ENCODE measurements at regions not wholly inside any gene's neighbourhood (a gene's known extent, or its start where the extent isn't known, plus 50 kb on each side); places are given as distances from the start of the nearest gene placed in this dataset.

DNA sequence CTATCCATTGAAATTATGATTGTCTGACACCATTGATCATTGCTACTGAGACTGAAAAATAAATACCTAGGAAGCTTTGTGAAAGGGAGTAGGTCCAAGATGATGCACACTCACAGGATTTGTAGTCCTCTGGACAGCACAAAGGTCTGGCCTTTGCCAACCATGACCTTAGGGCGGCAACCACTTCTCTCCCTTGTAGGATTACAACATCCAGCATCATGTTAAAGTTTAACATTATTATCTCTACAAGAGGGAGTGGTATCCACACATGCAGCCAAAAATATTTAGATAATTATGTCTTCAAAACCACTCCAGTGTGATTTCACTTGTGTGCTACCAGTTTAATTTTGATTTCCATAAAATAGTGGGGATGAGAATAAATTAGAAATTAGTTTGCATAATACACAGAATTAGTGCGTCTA is 51.1 kb upstream of the NHSL1 start:
- Mint-ChIP-seq H3K9me3 (no peaks in the 10 kb centered on the region), H3K27ac (no peak overlapping the region), H3K4me1 (peaks cover 6% of the 10 kb centered on the region), H3K36me3 (no peaks in the 10 kb centered on the region), H3K4me3 (no peak overlapping the region), H3K27me3 (peaks cover 13% of the 10 kb centered on the region)
- DNase-seq, result no peak

GRCh38 chr6:138554146-138554545 is 54.9 kb upstream of the NHSL1 start:
- Mint-ChIP-seq H3K4me1 (peaks cover 2% of the 10 kb centered on the region), H3K36me3 (no peaks in the 10 kb centered on the region), H3K9me3 (no peaks in the 10 kb centered on the region), H3K4me3 (no peak overlapping the region), H3K27ac (no peak overlapping the region), H3K27me3 (no peaks in the 10 kb centered on the region)
- DNase-seq, result no peak

DNA sequence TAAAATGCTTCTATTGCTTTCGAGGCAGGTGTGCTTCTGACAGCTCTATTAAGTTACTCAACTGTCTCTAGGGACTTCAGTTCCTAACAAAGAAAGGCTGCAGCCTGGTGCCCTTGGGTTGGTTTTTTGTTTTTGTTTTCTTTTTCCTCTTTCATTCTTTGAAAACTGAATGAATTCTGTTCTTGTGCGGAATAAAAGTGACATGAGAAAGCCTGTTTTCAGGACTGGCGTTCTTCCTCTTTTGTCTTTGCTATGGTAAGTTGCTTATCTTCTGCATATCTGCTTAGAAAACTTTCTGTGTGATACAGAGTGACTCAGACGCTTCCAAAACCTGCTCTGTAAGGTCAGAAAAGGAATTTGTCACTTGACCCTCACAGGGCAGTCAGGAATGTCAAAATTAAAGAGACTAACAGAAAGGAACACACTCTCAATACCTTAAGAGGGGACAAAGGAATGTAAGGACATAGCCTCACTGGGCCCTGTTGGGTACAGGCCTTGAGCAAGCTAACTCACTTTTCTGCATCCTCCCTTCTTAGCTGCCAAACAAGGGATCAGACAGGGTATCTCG is 56.2 kb upstream of the NHSL1 start:
- Mint-ChIP-seq H3K9me3 (no peaks in the 10 kb centered on the region), H3K36me3 (no peaks in the 10 kb centered on the region), H3K27me3 (peaks cover 5% of the 10 kb centered on the region), H3K27ac (no peak overlapping the region), H3K4me1 (peaks cover 2% of the 10 kb centered on the region), H3K4me3 (no peak overlapping the region)
- DNase-seq, result no peak

DNA sequence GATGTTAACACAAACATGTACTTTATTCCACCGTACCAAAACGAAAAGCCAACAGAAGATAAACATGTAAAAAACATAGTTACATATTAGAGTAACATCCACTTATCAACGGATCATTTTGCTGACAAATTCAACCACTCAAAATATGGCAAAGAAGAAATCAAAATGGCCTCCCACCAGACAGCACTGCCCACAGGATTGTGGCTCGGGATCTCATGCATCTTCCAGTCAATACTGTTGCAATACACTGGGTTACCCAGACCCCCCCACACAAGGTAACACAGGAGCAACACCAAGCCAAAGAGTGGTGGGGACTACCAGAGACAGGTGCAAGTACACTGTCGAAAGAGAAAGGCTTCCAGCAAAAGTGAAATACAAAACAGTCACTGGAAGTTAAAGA is 57.9 kb upstream of the NHSL1 start:
- no peaks in the 10 kb centered on the region for H3K9me3 Mint-ChIP-seq
- H3K36me3 Mint-ChIP-seq, result no peaks in the 10 kb centered on the region
- peaks cover 14% of the 10 kb centered on the region for H3K27me3 Mint-ChIP-seq
- H3K4me1 Mint-ChIP-seq, result peaks cover 2% of the 10 kb centered on the region
- no peak overlapping the region for H3K27ac Mint-ChIP-seq
- no peak overlapping the region for H3K4me3 Mint-ChIP-seq
- no peak for DNase-seq

- H3K9me3 Mint-ChIP-seq, result no peaks in the 10 kb centered on the region
- H3K27me3 Mint-ChIP-seq, result peaks cover 17% of the 10 kb centered on the region
- no peaks in the 10 kb centered on the region for H3K36me3 Mint-ChIP-seq
- H3K4me3 Mint-ChIP-seq, result no peak overlapping the region
- no peak for DNase-seq
- H3K27ac Mint-ChIP-seq, result no peak overlapping the region
- peaks cover 2% of the 10 kb centered on the region for H3K4me1 Mint-ChIP-seq
Measured at GRCh38 chr6:138559143-138559542, 59.8 kb upstream of the NHSL1 start.

DNA sequence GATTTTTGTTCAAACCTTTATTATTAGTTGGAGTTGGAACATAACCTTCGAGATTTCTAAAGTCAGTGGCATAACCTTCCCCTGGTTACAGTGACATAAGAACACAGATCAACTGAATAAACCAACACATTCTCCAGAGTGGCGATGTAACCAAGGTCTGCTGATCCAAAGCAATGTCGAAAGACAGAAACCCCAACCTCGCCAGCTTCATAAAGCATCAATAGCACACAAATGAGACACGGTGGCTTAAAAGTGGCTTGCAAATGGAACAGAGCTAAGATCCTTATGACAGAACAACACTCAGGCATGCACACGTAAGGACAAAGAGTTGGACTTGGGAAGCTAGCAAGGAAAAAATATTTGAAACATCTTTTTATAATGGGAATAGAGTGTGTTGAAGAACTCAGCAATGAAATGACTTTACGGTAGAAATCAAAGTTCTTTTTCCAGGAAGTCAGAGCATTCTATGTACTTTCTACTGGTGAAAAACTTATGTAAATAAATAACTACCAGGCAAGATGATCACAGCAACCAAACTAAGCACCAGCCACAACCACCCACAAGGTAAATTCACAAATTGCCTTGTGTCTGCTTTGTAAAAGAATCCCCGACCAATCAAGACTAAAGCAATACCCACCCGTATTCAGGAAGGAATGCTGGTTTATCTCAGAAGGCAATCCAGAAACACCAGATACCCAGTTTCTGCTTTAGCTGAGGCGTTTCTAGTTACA is 61.0 kb upstream of the NHSL1 start:
- Mint-ChIP-seq H3K4me1 (no peaks in the 10 kb centered on the region), H3K27ac (no peak overlapping the region), H3K9me3 (no peaks in the 10 kb centered on the region), H3K27me3 (peaks cover 20% of the 10 kb centered on the region), H3K36me3 (no peaks in the 10 kb centered on the region), H3K4me3 (no peak overlapping the region)
- DNase-seq, result no peak

DNA sequence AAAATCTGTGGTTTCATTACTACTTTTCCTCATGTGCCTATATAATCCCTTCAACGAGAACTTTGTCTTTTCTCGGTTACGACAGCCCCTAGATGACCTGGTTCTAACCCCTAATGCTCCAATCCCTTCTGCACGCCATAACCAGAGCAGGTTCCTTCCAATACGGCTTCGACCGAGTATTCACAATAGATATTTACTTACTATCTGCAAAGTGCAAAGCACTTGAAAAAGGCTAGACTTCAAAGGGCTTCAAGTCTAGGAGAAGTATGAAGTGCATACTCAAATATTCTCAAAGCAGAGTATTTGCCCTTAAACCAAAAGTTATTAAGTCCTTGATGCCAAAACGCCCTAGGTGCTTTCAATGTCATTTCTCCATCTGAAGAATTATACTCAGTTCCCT is 63.4 kb upstream of the NHSL1 start:
- H3K9me3 Mint-ChIP-seq, result no peaks in the 10 kb centered on the region
- H3K4me1 Mint-ChIP-seq, result no peaks in the 10 kb centered on the region
- H3K36me3 Mint-ChIP-seq, result no peaks in the 10 kb centered on the region
- H3K27ac Mint-ChIP-seq, result no peak overlapping the region
- DNase-seq, result no peak
- peaks cover 25% of the 10 kb centered on the region for H3K27me3 Mint-ChIP-seq
- no peak overlapping the region for H3K4me3 Mint-ChIP-seq

- Mint-ChIP-seq H3K9me3 (no peaks in the 10 kb centered on the region), H3K4me1 (no peaks in the 10 kb centered on the region), H3K27ac (no peak overlapping the region), H3K27me3 (peaks cover 30% of the 10 kb centered on the region), H3K4me3 (no peak overlapping the region), H3K36me3 (no peaks in the 10 kb centered on the region)
- no peak for DNase-seq
Measured at GRCh38 chr6:138563231-138563630, 63.9 kb upstream of the NHSL1 start.

DNA sequence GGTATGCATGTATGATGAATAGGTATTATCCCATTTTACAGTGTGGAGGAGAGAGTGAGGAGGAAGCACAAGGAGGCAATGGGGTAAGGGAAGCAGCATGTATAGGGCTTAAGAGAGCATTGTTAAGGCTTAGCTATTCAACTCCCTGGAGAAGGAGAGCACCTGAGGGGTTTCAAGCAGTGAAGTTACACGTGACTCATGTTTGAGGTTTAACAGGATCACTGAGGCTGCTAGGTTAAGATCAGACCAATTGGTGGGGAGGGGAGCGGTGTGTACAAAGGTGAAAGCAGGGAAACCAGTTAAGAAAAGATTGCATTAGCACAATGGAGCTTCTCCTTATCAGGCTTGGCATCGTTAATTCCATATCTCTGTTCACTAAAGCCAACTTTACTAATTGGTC is 64.4 kb upstream of the NHSL1 start:
- Mint-ChIP-seq H3K27me3 (peaks cover 32% of the 10 kb centered on the region), H3K36me3 (no peaks in the 10 kb centered on the region), H3K27ac (no peak overlapping the region)

DNA sequence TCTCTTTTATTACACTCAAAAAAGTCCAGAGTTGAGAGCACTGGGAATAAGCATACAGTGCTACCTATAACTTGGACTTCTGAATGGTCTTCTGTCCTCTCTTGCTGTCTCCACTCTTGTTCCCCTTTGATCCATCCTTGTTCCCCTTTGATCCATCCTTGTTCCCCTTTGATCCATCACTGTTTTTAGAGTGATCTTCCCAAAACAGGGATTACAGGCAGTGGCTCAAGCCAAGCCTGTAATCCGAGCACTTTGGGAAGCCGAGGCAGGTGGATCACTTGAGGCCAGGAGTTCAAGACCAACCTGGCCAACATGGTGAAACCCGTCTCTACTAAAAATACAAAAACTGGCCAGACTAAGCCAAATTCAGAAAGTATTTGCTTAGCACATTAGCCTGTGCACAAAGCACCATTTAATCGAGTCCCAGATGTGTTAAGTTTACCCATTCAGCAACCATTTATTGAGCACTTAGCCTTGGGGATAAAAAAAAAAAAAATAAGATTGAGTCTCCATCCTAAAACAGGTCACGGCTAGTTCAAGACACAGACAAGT is 65.0 kb upstream of the NHSL1 start:
- Mint-ChIP-seq H3K27me3 (peaks cover 32% of the 10 kb centered on the region), H3K27ac (no peak overlapping the region), H3K36me3 (no peaks in the 10 kb centered on the region), H3K4me1 (no peaks in the 10 kb centered on the region), H3K4me3 (no peak overlapping the region), H3K9me3 (no peaks in the 10 kb centered on the region)
- no peak for DNase-seq

More for the DNA sequence above, 64.4 kb upstream of the NHSL1 start:
- DNase-seq, result no peak
- Mint-ChIP-seq H3K9me3 (no peaks in the 10 kb centered on the region), H3K4me3 (no peak overlapping the region), H3K4me1 (no peaks in the 10 kb centered on the region)

- no peaks in the 10 kb centered on the region for H3K36me3 Mint-ChIP-seq
- no peak overlapping the region for H3K27ac Mint-ChIP-seq
- H3K4me3 Mint-ChIP-seq, result no peak overlapping the region
- no peaks in the 10 kb centered on the region for H3K9me3 Mint-ChIP-seq
- no peaks in the 10 kb centered on the region for H3K4me1 Mint-ChIP-seq
- DNase-seq, result no peak
- peaks cover 18% of the 10 kb centered on the region for H3K27me3 Mint-ChIP-seq
Measured at GRCh38 chr6:138567052-138567451, 67.8 kb upstream of the NHSL1 start.

GRCh38 chr6:138568997-138569396 is 69.7 kb upstream of the NHSL1 start:
- Mint-ChIP-seq H3K27me3 (peaks cover 15% of the 10 kb centered on the region), H3K9me3 (no peaks in the 10 kb centered on the region), H3K4me1 (no peaks in the 10 kb centered on the region), H3K4me3 (no peak overlapping the region), H3K36me3 (no peaks in the 10 kb centered on the region), H3K27ac (no peak overlapping the region)
- DNase-seq, result no peak

DNA sequence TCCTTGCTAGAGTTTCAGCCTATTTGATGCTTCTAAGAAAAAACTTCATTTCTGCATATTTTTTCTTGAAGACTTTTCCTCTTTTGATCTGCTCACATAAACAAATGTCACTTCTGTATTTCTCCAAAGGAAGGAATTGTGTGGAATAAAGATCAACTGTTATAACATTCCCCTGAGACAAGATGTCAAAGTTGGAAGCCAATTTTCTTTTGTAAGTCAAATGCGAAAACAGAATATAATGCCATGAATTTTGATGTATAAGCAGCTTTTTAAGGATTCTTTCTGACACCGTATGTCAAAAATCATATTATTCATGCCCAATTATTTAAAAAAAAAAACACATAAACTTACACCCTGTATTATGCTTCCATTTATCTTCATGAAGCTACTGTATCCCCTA is 70.3 kb upstream of the NHSL1 start:
- Mint-ChIP-seq H3K27ac (no peak overlapping the region), H3K36me3 (no peaks in the 10 kb centered on the region), H3K4me3 (no peak overlapping the region), H3K27me3 (peaks cover 13% of the 10 kb centered on the region), H3K4me1 (no peaks in the 10 kb centered on the region), H3K9me3 (no peaks in the 10 kb centered on the region)
- no peak for DNase-seq

DNA sequence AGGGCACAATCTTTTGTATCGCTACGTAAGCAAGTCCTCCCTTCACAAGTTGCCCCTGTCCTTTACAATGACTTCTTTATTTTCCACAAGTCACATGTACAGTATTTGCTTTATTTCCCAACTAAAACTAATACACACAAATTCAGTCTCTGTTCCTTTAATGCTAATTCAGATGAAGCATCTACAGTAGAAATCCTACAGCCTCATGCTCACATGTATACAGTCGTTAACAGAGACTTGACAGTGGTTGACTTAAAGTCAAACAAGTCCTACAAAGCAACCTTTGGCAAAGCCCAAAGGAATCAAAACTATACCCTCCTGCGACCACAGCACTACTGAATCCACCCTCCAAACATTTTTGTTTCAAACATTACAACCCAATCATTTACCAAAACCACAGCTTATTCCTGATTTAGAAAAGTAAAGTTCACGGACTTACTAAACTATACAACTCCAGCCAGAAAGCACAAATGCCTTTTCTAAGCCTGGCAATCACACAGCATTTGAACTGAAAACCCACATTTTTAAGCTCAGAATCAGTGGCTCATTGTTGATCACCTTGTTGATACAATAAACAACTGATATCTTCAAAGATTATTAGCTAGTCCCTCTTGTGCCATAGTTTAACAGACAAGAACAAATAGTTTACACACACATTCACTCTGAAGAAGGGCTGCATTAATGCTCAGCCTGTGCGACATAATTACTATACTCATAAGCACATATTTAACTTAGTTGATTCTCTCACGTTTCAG is 70.9 kb upstream of the NHSL1 start:
- Mint-ChIP-seq H3K4me1 (no peaks in the 10 kb centered on the region), H3K27me3 (peaks cover 11% of the 10 kb centered on the region), H3K36me3 (no peaks in the 10 kb centered on the region), H3K9me3 (no peaks in the 10 kb centered on the region), H3K27ac (no peak overlapping the region), H3K4me3 (no peak overlapping the region)
- no peak for DNase-seq

DNA sequence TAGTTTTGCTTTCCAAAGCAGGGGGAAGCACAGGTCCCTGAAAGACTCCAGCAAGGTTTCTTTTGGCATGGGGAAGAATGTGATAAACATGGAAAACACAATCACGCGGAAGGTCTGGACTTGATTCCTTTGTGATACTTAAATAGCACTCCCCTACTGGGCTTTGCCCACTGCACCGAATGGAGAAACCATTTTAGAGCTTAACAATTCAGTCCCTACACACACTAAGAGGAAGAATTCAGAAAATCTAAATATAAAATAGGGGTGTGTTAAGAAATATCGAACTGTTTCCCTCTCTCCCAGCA is 71.4 kb upstream of the NHSL1 start:
- DNase-seq, result no peak
- Mint-ChIP-seq H3K27ac (no peak overlapping the region), H3K4me3 (no peak overlapping the region), H3K9me3 (no peaks in the 10 kb centered on the region), H3K27me3 (peaks cover 11% of the 10 kb centered on the region), H3K36me3 (no peaks in the 10 kb centered on the region), H3K4me1 (no peaks in the 10 kb centered on the region)
